SK-N-MC (cell line): ENCODE measurements at regions not wholly inside any gene's neighbourhood (a gene's known extent, or its start where the extent isn't known, plus 50 kb on each side); places are given as distances from the start of the nearest gene placed in this dataset.

Experiments
- EZH2 ChIP-seq: fragments of 200-600 bp; sonication (generic); IDR thresholded peaks from one replicate; pipeline ENCODE4 v1.6.1; 2017; ENCODE audit warnings: antibody characterized with exemption
- POLR2AphosphoS5 ChIP-seq: IDR thresholded peaks from 2 replicates; pipeline ENCODE4 v1.6.1; 2012; ENCODE audit warnings: mild to moderate bottlenecking, low read depth, low read length, borderline replicate concordance

DNA sequence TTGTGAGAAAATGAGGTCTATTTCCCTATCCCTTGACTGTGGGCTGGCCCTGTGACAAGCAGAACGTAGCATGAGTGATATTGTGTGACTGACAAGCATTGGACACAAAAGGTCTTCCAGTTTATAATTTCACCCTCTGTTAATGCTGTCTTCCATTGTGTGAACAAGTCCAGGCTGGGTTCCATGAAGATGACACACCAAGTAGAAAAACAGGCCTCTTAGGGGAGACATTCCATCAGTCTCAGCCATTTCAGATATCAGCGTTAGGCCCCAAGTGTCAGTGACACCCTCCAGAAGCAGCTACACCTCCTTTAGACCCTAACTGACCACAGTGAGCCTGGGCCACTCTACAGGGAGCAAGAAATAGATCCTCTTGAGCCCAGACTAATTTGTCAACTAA lies 511.3 kb downstream of the FBXO15 start:
- TF ChIP-seq POLR2AphosphoS5, result no peak
- no peak for TF ChIP-seq EZH2
